HFFc6 (cell line): ENCODE measurements at regions not wholly inside any gene's neighbourhood (a gene's known extent, or its start where the extent isn't known, plus 50 kb on each side); places are given as distances from the start of the nearest gene placed in this dataset.

ENCODE experiments used
- DNase-seq: peaks from one replicate; pipeline ENCODE4 v3.0.0-alpha.2; 2018
- H3K27ac Mint-ChIP-seq: 2 replicates; pipeline ENCODE4 v1.8.0; 2020; ENCODE audit warnings: mild to moderate bottlenecking, mixed read lengths
- H3K27me3 Mint-ChIP-seq: 2 replicates; pipeline ENCODE4 v1.8.0; 2021; ENCODE audit warnings: mild to moderate bottlenecking, moderate library complexity, mixed read lengths; ENCODE audit not compliant: insufficient read depth
- H3K36me3 Mint-ChIP-seq: 2 replicates; pipeline ENCODE4 v1.8.0; 2021; ENCODE audit warnings: low read depth, mixed read lengths
- H3K4me1 Mint-ChIP-seq: 2 replicates; pipeline ENCODE4 v1.8.0; 2020; ENCODE audit warnings: low read depth, mixed read lengths
- H3K4me3 Mint-ChIP-seq: 2 replicates; pipeline ENCODE4 v1.8.0; 2020; ENCODE audit warnings: mild to moderate bottlenecking, moderate library complexity, mixed read lengths
- H3K9me3 Mint-ChIP-seq: 2 replicates; pipeline ENCODE4 v1.8.0; 2020; ENCODE audit warnings: mild to moderate bottlenecking, mixed read lengths
- CTCF ChIP-seq: fragments of 200-600 bp; sonication (generic); IDR thresholded peaks from 2 replicates; pipeline ENCODE4 v1.5.0; 2021; ENCODE audit warnings: antibody characterized with exemption, mild to moderate bottlenecking

GRCh38 chr13:60338754-60339153 lies 58.3 kb upstream of the TDRD3 start:
- H3K27me3 Mint-ChIP-seq = peaks cover 13% of the 10 kb centered on the region

GRCh38 chr13:60343978-60344377 lies 53.0 kb upstream of the TDRD3 start:
- peaks cover 20% of the 10 kb centered on the region for H3K27me3 Mint-ChIP-seq
- no peak for TF ChIP-seq CTCF

More at GRCh38 chr13:60338754-60339153, 58.3 kb upstream of the TDRD3 start:
- H3K36me3 Mint-ChIP-seq = no peaks in the 10 kb centered on the region
- H3K9me3 Mint-ChIP-seq = no peaks in the 10 kb centered on the region
- no peaks in the 10 kb centered on the region for H3K4me1 Mint-ChIP-seq
- no peak for TF ChIP-seq CTCF
- DNase-seq = no peak
- no peak overlapping the region for H3K27ac Mint-ChIP-seq
- no peak overlapping the region for H3K4me3 Mint-ChIP-seq

GRCh38 chr13:60347174-60347573 lies 49.8 kb upstream of the TDRD3 start:
- H3K36me3 Mint-ChIP-seq = no peaks in the 10 kb centered on the region
- no peak for TF ChIP-seq CTCF
- peaks cover 12% of the 10 kb centered on the region for H3K4me1 Mint-ChIP-seq
- no peak overlapping the region for H3K27ac Mint-ChIP-seq
- H3K9me3 Mint-ChIP-seq = no peaks in the 10 kb centered on the region
- H3K4me3 Mint-ChIP-seq = no peak overlapping the region
- DNase-seq = no peak
- peaks cover 18% of the 10 kb centered on the region for H3K27me3 Mint-ChIP-seq

More at GRCh38 chr13:60343978-60344377, 53.0 kb upstream of the TDRD3 start:
- Mint-ChIP-seq H3K4me3 (no peak overlapping the region), H3K9me3 (no peaks in the 10 kb centered on the region), H3K36me3 (no peaks in the 10 kb centered on the region), H3K27ac (no peak overlapping the region), H3K4me1 (no peaks in the 10 kb centered on the region)
- DNase-seq = no peak
